ENCODE measurements at regions not wholly inside any gene's neighbourhood (a gene's known extent, or its start where the extent isn't known, plus 50 kb on each side); places are given as distances from the start of the nearest gene placed in this dataset.

GRCh38 chr9:81073821-81074220, 615.5 kb downstream of the TLE1 start:
- TF ChIP-seq POLR2A (IDR thresholded peaks at IDR 0.05): no peak
- TF ChIP-seq CTCF (IDR thresholded peaks at IDR 0.05): no peak

Measured in upper lobe of left lung (tissue), 4 donors.